NCI-H69 (cell line): ENCODE measurements at regions not wholly inside any gene's neighbourhood (a gene's known extent, or its start where the extent isn't known, plus 50 kb on each side); places are given as distances from the start of the nearest gene placed in this dataset.

Source experiments
- DNase-seq: peaks from one replicate; lab custom pipeline; 2025; lab: John Stamatoyannopoulos, UW

DNA sequence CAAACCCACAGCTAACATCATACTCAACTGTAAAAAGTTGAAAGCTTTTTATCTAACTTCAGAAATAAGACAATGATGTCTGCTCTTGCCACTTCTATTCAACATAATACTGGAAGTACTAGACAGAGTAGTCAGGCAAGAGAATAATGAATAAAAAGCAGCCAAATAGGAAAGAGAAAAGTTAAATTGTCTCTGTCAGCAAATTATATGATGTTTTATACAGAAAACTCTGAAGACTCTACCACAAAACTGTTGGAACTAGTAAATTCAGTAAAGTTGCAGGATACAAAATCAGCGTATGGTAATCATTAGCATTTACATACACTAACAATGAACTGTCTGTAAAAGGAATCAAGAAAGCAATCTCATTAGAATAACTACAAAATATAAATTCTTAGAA lies 752.9 kb upstream of the CT83 start:
- DNase-seq: no peak

DNA sequence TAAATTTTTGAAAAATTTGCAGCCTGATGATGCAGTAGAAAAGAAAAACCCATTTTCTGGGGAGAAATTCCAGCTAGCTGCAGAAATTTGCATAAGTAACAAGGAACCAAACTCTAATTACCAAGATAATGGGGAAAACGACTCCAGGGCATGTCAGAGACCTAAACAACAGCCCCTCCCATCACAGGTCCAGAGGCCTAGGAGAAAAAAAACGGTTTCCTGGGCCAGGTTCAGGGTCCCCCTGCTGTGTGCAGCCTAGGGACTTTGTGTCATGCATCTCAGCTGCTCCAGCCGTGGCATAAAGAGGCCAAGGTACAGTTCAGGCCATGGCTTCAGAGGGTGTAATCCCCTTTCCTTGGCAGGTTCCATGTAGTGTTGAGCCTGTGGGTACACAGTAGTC lies 733.7 kb upstream of the CT83 start:
- no peak for DNase-seq

DNA sequence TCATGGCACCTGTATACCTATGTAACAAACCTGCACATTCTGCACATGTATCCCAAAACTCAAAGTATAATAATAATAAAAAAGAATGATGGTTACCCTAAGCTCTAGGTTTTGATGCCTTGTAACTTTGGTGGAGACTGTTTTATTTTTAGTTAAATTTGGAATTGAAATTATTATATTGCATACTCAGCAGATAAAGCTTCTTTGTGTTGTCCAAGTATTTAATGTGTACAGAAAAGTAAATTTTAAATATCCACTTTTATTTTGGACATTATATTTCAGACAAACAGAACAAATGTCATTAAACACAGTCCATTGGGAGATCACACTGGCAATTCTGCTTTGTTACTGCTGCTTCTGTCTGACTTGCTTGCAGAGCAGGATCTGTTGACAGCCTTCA lies 684.5 kb upstream of the CT83 start:
- no peak for DNase-seq

DNA sequence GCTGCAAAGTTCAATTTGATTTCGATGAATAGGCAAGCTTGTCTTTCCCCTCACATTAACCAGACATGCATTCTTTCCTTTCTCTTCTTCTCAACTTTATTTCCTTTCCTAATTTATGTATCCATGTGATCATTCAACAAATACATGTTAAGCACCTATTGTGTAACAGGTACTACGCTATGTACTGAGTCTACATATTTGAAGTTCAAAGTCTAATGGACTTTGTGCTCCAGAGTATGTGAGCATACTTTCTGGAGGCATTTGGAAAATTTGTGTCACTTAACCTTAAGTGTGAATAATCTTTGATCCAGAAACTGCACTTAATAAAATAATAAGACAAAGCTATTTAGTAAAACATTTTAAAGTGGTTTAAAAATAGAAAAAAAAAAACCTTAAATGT lies 675.3 kb upstream of the CT83 start:
- no peak for DNase-seq

DNA sequence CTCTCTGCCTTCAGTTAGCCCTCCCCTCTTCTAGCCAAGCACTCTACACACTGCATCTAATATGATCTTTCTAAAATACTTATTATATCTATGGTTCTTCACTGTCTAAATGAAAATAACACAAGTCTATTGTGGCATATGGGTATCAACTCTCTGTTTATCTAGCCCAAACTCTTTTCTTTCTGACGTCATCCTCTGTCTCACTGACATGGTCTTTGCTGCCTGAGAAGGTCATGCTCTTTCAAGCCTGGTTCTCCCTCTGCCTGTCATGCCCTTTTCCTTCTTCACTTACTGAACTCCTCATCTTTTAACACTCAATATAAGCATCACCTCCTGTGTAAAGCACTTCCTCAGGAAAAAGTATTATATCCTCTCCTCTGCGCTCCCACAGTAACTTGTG lies 672.2 kb upstream of the CT83 start:
- DNase-seq: no peak

DNA sequence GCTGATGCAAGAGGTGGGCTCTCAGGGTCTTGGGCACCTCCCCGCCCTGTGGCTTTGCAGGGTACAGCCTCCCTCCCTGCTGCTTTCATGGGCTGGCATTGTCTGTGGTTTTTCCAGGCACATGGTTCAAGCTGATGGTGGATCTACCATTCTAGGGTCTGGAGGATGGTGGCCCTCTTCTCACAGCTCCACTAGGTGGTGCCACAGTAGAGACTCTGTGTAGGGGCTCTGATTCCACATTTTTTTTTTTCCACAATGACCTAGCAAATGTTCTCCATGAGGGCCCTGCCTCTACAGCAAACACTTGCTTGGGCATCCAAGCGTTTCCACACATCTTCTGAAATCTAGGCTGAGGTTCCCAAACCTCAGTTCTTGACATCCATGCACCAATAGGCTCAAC lies 657.9 kb upstream of the CT83 start:
- DNase-seq: no peak

DNA sequence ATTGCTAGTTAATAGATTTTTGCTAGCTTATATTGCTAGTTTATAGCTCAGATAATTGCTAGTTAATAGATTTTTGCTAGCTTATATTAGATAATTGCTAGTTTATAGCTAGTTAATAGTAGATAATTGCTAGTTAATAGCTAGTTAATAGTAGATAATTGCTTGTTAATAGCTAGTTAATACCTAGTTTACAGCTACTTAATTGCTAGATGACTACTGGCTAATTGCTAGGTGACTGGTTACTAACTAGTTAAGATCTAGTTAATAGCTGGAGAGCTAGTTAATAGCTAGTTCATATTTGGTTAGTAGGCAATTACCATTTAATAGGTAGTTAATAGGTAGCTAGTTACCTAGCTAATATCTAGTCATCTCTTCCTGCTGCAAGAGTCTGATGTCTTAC lies 633.8 kb upstream of the CT83 start:
- no peak for DNase-seq

DNA sequence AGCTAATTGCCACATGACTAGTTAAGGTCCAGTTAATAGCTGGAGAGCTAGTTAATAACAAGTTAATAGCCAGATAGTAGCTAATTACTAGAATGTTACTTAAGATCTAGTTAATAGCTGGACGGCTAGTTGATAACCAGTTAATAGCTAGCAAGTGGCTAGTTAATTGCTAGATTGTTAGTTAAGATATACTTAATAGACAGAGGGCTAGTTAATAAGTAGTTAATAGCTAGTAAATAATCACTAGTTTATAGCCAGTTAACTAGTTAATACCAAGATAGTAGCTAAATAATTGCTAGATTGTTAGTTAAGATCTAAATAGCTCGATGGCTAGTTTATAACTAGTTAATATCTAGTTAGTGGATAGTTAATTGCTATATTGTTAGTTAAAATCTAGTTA lies 632.6 kb upstream of the CT83 start:
- no peak for DNase-seq

DNA sequence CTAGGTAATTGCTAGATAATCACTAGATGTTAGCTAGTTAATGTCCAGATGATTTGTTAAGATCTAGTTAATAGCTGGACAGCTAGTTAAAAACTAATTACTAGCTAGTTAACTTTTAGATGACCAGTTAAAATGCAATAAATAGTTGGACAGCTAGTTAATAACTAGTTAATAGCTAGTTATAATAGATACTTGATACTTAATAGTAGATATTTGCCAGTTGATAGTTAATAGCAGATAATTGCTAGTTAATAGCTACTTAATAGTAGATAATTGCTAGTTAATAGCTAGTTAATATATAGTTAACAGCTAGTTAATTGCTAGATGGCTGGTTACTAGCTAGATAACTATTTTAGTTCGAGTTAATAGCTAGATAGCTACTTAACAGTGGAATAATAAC lies 631.4 kb upstream of the CT83 start:
- no peak for DNase-seq

DNA sequence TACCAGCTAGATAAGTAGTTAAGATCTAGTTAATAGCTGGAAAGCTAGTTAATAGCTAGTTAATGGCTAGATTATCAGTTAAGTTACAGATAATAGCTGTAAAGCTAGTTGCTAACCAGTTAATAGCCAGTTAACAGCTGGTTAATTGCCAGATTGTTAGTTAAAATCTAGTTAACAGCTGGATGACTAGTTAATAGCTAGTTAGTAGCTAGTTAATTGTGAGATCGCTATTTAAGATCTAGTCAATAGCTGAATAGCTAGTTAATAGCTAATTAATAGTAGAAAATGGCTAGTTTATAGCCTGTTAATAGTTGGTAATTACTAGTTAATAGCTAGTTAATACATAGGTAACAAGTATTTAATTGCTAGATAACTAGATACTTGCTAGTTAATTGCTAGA lies 630.5 kb upstream of the CT83 start:
- DNase-seq: no peak

DNA sequence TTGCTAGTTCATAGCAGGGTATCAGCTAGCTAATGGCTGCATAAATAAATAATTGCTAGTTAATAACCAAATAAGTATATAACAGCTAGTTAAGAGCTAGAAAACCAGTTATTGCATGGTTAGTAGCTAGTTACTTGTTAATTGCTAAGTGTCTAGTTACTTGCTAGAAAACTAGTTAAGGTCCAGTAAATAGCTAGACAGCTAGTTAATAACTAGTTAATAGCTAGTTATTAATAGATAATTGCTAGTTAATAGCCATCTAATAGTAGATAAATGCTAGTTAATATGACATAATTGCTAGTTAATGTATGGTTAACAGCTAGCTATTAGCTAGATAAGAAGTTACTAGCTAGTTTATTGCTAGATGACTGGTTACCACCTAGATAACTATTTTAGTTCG lies 629.9 kb upstream of the CT83 start:
- no peak for DNase-seq

DNA sequence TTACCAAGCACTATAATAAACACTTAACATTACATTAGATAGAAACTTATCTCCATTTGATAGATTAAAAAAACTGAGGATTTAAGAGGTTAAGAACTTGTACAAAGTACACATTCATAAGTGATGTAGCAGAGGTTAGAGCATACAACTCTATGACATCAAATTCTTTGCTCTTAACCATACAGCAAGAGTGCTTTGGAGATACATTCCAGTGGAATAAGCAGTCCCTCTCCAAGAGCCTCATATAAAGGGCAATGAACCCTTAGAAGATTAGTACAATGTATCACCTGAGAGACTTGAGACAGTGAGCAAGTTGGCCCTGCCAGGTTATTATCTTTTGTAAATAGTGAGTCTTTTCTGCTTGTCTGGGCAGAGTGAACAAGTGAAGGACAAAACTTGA lies 600.4 kb upstream of the CT83 start:
- DNase-seq: no peak

DNA sequence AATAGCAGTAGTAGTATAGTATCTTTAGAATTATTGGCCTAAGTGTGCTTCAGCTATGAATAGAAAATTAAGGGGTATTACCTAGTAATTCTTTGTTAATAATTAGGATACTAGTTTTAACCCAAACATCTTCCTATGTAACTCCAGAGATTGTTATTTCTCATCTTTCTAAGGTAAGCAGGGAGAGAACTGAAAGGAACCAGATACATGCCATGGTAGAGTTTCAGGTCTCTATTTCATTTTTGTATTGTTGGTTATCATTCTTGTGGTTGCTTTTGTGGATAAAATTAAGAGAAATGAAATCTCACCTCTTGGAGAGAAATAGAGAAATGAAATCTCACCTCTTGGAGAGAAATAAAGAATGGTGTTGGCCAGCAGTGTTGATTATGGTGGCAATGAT lies 597.1 kb upstream of the CT83 start:
- DNase-seq: no peak

DNA sequence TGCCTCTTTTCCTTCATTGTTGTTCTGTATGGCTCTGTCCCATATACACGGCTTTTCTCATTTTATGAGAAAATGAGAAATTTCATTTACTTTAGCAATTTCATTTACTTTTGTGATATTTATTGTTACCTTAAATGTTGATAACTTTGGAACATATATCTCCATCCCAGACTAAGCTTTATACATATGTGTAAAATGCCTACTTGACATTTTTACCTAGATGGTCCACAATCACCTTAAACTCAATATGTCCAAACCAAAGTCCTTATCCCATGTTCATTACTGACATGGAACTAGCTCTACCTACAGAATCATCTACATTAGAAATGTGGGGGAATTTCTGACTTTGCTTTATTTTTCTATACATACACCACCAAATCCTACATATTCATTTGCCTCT lies 590.5 kb upstream of the CT83 start:
- DNase-seq: no peak

DNA sequence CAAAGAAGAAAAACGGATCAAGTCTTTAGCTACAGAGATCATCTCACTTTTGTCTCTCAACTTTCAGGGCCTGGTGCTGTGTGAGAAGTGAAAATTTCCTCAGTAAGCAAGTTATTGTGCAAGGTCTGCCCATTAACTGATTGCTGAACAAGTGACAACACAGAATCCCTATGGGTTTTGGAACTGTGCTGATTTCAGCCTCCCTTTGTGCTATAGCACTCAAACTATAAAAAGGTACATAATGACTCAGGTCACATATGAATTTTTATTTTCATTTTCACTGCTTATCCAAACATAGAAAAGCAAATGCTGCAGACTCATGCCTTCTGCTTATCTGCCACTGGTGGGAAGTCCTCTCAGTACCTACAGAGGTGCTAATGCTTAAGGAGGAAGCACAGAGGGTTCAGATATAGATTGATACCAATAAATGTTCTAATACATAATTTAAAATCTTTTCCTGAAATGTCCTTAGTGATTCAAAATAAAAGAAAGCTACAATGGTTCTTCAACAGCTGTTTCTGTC lies 576.2 kb upstream of the CT83 start:
- no peak for DNase-seq

DNA sequence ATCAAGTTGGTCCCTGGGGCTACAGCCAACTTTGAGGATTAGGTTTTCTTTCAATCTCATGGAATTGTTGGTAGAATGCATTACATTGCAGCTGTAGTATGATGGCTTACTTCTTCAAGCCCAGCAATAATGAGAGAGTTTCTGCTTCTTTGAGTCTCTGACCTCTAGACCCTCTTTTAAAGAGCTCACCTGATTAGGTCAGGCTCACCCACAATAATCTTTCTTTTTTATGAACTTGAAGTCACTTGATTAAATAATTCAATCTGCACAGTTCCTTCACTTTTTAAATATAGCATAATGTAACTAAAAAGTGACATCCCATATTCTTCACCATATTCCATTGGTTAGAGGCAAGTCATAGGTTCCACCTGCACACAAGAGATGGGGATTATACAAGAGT lies 547.5 kb upstream of the CT83 start:
- no peak for DNase-seq

DNA sequence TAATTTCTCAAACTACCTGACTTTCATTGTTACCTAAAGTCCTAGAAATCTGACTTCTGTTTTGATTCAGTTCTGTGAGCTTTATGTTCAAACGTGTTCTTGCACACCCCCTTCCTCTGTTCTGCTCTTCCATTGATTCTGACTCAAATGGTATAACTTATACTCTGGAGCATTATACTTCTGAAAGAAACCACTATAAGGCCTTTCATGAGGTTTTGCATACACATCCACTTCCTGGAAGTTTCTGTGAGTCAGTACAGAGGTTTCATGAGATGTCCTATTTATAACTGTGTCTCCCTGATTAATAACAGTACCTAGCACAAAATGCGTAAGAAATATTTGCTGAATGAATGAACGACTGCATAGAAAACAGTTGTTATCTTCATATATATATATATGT lies 540.2 kb upstream of the CT83 start:
- no peak for DNase-seq

DNA sequence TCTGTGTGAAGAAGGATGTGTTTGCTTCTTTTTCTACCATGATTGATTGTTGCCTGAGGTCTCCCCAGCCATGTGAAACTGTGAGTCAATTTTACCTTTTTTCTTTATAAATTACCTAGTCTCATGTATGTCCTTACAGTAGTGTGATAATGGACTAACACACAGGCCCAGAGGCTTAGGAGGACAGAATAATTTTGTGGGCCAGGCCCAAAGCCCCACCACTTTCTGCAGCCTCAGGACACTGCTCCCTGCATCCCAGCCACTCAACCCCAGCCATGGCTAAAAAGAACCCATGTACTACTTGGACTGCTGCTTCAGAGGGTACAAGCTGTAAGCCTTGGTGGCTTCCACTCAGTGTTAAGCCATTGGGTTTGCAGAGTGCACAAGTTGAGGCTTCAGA lies 512.7 kb upstream of the CT83 start:
- no peak for DNase-seq

DNA sequence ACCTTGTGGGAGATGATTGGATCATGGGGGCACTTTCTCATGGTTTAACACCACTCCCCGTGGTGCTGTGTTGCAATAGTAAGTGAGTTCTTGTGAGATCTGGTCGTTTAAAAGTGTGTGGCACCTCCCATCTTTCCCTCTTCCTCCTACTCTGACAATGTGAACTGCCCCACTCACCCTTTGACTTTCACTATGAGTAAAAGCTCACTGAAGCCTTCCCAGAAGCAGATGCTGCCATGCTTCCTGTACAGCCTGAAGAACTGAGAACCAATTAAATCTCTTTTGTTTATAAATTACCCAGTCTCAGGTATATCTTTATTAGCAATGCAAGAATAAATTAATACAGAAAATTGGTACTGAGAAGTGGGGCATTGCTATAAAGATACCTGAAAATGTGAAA lies 509.6 kb upstream of the CT83 start:
- no peak for DNase-seq

DNA sequence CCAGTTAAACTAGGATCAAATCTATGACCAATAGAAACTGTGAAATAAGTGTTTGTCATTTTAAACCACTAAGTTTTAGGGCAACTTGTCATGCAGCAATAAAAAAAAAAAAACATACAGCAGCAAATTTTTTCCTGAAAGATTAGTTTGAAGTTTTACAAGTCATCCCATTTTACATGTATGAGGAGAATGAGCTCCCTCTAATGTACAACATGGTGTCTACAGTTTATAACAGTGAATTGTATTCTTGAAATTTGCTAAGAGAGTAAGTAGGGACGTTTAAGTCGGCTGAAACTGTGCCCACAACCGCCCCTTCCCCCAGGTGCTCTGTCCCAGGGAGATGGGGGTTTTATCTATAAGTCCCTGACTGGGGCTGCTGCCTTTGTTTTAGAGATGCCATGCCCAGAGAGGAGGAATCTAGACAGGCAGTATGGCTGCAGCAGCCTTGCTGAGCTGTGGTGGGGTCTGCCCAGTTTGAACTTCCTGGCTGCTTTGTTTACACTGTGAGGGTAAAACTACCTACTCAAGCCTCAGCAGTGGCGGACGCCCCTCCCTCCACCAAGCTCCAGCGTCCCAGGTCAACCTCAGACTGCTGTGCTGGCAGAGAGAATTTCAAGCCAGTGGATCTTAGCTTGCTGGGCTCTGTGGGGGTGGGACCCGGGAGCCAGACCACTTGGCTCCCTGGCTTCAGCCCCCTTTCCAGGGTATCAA lies 499.3 kb upstream of the CT83 start:
- DNase-seq: no peak

DNA sequence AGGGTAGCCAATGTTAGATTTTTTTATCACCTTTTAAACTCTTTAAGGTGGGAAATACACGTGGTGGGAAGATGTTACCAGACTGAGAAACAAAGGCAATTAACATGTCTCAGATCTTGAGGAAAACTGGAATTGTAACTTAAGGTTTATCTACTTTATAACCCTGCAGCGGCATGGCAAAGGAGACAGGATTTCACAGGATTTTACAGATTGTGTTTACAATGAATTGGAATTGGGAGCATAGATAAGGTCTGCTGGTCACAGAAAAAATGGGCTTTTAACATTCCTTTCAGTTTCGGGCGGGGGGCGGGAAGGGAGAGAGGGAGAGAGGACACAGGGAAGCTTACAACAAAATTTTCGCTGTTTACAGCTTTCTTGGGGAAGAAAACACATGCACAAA lies 467.5 kb upstream of the CT83 start:
- no peak for DNase-seq

DNA sequence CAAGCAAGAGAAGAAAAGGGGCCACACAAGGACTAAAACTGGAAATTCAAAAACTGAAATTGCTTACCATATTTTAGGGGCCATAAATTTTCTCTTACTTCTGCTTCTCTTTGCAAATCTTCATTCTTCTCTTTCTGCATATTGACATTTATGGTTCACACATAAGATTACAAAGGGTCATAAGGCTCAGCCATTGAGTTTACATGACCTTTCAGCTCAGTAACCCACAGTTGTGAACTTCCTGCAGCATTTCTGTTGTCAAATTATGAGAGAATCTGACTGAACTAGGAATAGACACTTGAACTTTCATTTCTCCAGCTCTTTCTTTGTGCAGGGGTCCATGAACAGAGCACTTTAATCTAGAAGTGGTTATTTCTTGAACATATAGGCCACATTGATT lies 434.8 kb upstream of the CT83 start:
- no peak for DNase-seq

DNA sequence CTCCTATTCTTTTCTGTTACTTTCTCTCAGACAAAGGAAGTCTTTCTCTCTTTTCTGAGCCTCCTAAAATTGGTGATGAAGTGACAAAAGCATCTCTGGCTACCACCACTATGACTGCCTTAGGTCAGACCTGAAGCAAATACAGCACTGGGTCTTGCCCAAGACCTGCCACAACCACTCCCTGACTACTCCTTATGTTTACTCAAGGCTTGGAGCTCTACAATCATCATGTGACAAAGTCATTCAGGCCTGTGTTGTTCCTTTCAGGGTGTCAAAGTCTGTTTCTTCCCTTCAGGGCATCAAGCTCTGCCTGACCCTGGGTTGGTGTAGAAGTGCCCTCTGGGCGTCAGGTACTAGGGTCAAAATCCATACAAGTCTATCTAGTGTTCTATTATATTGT lies 419.2 kb upstream of the CT83 start:
- DNase-seq: no peak

DNA sequence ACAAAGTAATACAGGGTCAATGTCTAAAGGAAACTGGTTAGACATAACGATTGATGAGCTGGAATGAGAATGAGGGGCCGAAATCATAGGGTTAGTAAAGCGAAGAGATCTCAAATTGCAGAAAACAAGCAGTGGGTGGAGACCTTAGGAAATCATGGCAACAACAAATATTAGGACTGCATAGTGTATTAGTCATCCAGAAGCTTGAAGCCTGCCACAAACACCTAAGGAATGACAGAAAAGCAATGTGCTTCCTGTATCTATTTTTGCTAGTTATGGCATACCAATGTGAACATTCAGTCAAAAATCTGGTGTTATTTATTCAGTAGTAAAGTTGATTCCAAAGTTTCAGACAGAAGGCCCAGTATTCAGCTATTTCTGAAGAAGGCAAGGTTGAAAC lies 410.9 kb upstream of the CT83 start:
- DNase-seq: no peak

DNA sequence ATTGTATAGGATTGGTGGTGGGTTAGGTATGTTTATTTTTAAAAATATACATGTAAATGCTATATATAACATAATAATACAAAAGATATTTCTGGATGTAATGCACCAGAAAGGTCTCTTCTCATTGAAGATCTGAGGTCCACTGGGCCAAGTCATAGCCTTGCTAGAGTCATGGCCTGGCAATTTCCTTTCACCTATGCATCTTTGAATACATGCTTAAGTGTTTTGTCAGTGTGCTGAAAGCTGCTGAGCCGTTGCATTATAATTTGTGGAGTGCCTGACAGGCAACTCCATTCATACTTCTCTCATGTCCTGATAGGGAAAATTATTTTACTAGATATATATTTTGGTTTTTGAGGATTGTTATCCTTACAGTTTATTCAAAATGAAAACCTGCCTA lies 410.2 kb upstream of the CT83 start:
- no peak for DNase-seq
